HepG2 (cell line): ENCODE measurements at regions not wholly inside any gene's neighbourhood (a gene's known extent, or its start where the extent isn't known, plus 50 kb on each side); places are given as distances from the start of the nearest gene placed in this dataset.

Experiments
- ATF5 ChIP-seq: sonication (generic); formaldehyde crosslinking; IDR thresholded peaks from 2 replicates; pipeline ENCODE4 v1.4.0; 2020; ENCODE audit warnings: mild to moderate bottlenecking, low read depth, missing genetic modification reagents
- ATF7 ChIP-seq, 2 experiments: fragments of 450-650 bp in 1 of 2; sonication (generic) in 1 of 2; formaldehyde crosslinking in 1 of 2; IDR thresholded peaks; 2 replicates each; pipeline versions ENCODE4 v1.4.0 to v1.6.1; 2016 to 2020; ENCODE audit warnings: antibody characterized with exemption in 1 of 2, mild to moderate bottlenecking in 1 of 2, missing genetic modification reagents in 1 of 2
- CEBPZ ChIP-seq: IDR thresholded peaks from 2 replicates; pipeline ENCODE4 v1.6.1; 2012; ENCODE audit warnings: low read length, improper control_type of control experiment
- HNF1B ChIP-seq: sonication (generic); formaldehyde crosslinking; IDR thresholded peaks from 2 replicates; pipeline ENCODE4 v1.5.1; 2020; ENCODE audit warnings: mild to moderate bottlenecking, moderate library complexity, missing genetic modification reagents
- IKZF1 ChIP-seq: fragments of 450-650 bp; IDR thresholded peaks from 2 replicates; pipeline ENCODE4 v1.7.1; 2016
- SIX4 ChIP-seq: sonication (generic); formaldehyde crosslinking; IDR thresholded peaks from 2 replicates; pipeline ENCODE4 v1.4.0; 2020; ENCODE audit warnings: missing genetic modification reagents
- SOX5 ChIP-seq: IDR thresholded peaks from 2 replicates; pipeline ENCODE4 v1.6.1; 2016; ENCODE audit warnings: borderline replicate concordance
- ZNF318 ChIP-seq: sonication (generic); formaldehyde crosslinking; IDR thresholded peaks from 2 replicates; pipeline ENCODE4 v1.4.0; 2020; ENCODE audit warnings: mild to moderate bottlenecking, missing genetic modification reagents
- ZNF580 ChIP-seq: IDR thresholded peaks from 2 replicates; pipeline ENCODE4 v1.6.1; 2016; ENCODE audit warnings: low read depth, borderline replicate concordance

- TF ChIP-seq CEBPZ (no peak), HNF1B (CRISPR knock-in tag) (no peak), ZNF318 (CRISPR knock-in tag) (no peak), SIX4 (CRISPR knock-in tag) (no peak), ATF7 (IDR thresholded peaks at IDR 0.05) (no peak), ATF7 (CRISPR knock-in tag; IDR thresholded peaks at IDR 0.05) (no peak), ZNF580 (CRISPR knock-in tag) (no peak), SOX5 (no peak), IKZF1 (no peak), ATF5 (CRISPR knock-in tag) (no peak)
These were observed 171.5 kb downstream of the EVA1A start (continued) for GRCh38 chr2:75389271-75389670.
